HG02798 (cell line): ENCODE measurements at regions not wholly inside any gene's neighbourhood (a gene's known extent, or its start where the extent isn't known, plus 50 kb on each side); places are given as distances from the start of the nearest gene placed in this dataset.
"Not testable (repeated sequence)": the region's sequence is repeated elsewhere in the genome, so short reads cannot be mapped to it uniquely, and the experiment has no call there.

Experiments used
- ATAC-seq: cut with Tn5 transposase; IDR thresholded peaks from one replicate; pipeline ENCODE4 v1.9.1; 2021; ENCODE audit warnings: mild to moderate bottlenecking; ENCODE audit not compliant: unreplicated experiment, poor library complexity

- no peak for ATAC-seq
Observed at GRCh38 chr6:71675386-71675785, 211.0 kb upstream of the RIMS1 start.

GRCh38 chr6:71676298-71676697, 210.1 kb upstream of the RIMS1 start:
- ATAC-seq, result no peak

GRCh38 chr6:71678091-71678490, 208.3 kb upstream of the RIMS1 start:
- no peak for ATAC-seq

- ATAC-seq, result no peak
Observed at GRCh38 chr6:71681234-71681867, 205.0 kb upstream of the RIMS1 start.

- ATAC-seq, result not testable (repeated sequence)
Observed at GRCh38 chr6:71686021-71686677, 200.2 kb upstream of the RIMS1 start.

GRCh38 chr6:71698702-71699101, 187.6 kb upstream of the RIMS1 start:
- ATAC-seq, result no peak

GRCh38 chr6:71706523-71706922, 179.8 kb upstream of the RIMS1 start:
- ATAC-seq, result peak; percentile 66

GRCh38 chr6:71707059-71707458, 179.3 kb upstream of the RIMS1 start:
- ATAC-seq, result no peak

- no peak for ATAC-seq
Observed at GRCh38 chr6:71720705-71721104, 165.6 kb upstream of the RIMS1 start.

GRCh38 chr6:71721642-71722041, 164.7 kb upstream of the RIMS1 start:
- ATAC-seq, result no peak

- no peak for ATAC-seq
Observed at GRCh38 chr6:71722736-71723135, 163.6 kb upstream of the RIMS1 start.

GRCh38 chr6:71724456-71725125, 161.8 kb upstream of the RIMS1 start:
- ATAC-seq, result no peak

GRCh38 chr6:71725126-71725470, 161.3 kb upstream of the RIMS1 start:
- no peak for ATAC-seq

GRCh38 chr6:71726121-71726520, 160.2 kb upstream of the RIMS1 start:
- ATAC-seq, result no peak

GRCh38 chr6:71727632-71728294, 158.6 kb upstream of the RIMS1 start:
- ATAC-seq, result peak; percentile 91

GRCh38 chr6:71730284-71730683, 156.1 kb upstream of the RIMS1 start:
- ATAC-seq, result no peak

GRCh38 chr6:71733970-71734899, 152.1 kb upstream of the RIMS1 start:
- no peak for ATAC-seq

GRCh38 chr6:71737953-71738352, 148.4 kb upstream of the RIMS1 start:
- no peak for ATAC-seq

- peak; percentile 87 for ATAC-seq
Observed at GRCh38 chr6:71745525-71745924, 140.8 kb upstream of the RIMS1 start.

- no peak for ATAC-seq
Observed at GRCh38 chr6:71766146-71766760, 120.1 kb upstream of the RIMS1 start.
